PFSK-1 (cell line): ENCODE measurements at regions not wholly inside any gene's neighbourhood (a gene's known extent, or its start where the extent isn't known, plus 50 kb on each side); places are given as distances from the start of the nearest gene placed in this dataset.

ENCODE experiments used
- POLR2AphosphoS5 ChIP-seq: IDR thresholded peaks from 2 replicates; pipeline ENCODE4 v1.6.1; 2012; ENCODE audit warnings: low read depth, mild to moderate bottlenecking, control low read depth, low read length, moderate library complexity
- TAF1 ChIP-seq: IDR thresholded peaks from 2 replicates; pipeline ENCODE4 v1.6.1; 2012; ENCODE audit warnings: low read length, control low read depth, borderline replicate concordance; ENCODE audit not compliant: insufficient read depth
- TF ChIP-seq, protein P1 (sequence below), 2 experiments: IDR thresholded peaks; 2 replicates each; pipeline versions ENCODE4 v1.6.1 to v1.8.0; 2011 to 2012; ENCODE audit warnings: low read depth in 2 of 2, low read length in 2 of 2, control low read depth in 1 of 2, inconsistent platforms in 1 of 2, mild to moderate bottlenecking in 1 of 2, moderate library complexity in 1 of 2; ENCODE audit not compliant: insufficient read depth in 1 of 2

DNA sequence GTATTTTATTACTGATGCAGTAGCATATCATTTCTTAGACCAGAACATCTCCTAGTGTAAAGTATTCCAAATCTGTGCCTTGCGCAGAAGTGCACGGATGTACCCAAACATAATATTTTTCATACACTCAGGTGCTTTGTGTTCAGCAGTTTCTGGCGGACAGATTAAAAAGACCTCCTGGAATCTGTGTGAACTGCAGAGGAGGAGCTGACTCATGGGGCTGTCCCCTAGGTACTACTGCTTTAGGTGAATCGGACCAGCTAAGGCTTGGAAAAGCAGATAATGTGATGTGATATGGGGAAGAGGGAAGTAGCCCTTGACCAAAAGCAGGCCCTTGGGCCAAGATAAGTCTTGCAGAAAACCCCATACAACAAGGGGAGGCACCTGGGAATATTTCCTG is 310.1 kb downstream of the PLK2 start:
- TF ChIP-seq TAF1 = no peak
- TF ChIP-seq, protein P1, sequence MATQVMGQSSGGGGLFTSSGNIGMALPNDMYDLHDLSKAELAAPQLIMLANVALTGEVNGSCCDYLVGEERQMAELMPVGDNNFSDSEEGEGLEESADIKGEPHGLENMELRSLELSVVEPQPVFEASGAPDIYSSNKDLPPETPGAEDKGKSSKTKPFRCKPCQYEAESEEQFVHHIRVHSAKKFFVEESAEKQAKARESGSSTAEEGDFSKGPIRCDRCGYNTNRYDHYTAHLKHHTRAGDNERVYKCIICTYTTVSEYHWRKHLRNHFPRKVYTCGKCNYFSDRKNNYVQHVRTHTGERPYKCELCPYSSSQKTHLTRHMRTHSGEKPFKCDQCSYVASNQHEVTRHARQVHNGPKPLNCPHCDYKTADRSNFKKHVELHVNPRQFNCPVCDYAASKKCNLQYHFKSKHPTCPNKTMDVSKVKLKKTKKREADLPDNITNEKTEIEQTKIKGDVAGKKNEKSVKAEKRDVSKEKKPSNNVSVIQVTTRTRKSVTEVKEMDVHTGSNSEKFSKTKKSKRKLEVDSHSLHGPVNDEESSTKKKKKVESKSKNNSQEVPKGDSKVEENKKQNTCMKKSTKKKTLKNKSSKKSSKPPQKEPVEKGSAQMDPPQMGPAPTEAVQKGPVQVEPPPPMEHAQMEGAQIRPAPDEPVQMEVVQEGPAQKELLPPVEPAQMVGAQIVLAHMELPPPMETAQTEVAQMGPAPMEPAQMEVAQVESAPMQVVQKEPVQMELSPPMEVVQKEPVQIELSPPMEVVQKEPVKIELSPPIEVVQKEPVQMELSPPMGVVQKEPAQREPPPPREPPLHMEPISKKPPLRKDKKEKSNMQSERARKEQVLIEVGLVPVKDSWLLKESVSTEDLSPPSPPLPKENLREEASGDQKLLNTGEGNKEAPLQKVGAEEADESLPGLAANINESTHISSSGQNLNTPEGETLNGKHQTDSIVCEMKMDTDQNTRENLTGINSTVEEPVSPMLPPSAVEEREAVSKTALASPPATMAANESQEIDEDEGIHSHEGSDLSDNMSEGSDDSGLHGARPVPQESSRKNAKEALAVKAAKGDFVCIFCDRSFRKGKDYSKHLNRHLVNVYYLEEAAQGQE (IDR thresholded peaks at IDR 0.05; ENCODE audit: insufficient read depth in 1 of 2, low read depth in 2 of 2, low read length in 2 of 2) = no peak
- TF ChIP-seq POLR2AphosphoS5 = no peak
